Suppressor macrophage (primary cell): ENCODE measurements at regions not wholly inside any gene's neighbourhood (a gene's known extent, or its start where the extent isn't known, plus 50 kb on each side); places are given as distances from the start of the nearest gene placed in this dataset.
"Not testable (repeated sequence)": the region's sequence is repeated elsewhere in the genome, so short reads cannot be mapped to it uniquely, and the experiment has no call there.

Experiments
- DNase-seq, 4 experiments: peaks; one replicate each; pipeline ENCODE4 v3.0.0-alpha.2; 2020 to 2022

- no peak for DNase-seq
Observed at GRCh38 chr15:24733659-24734058, 58.1 kb downstream of the NPAP1 start.

GRCh38 chr15:24734396-24734795 is 58.8 kb downstream of the NPAP1 start:
- DNase-seq = no peak

GRCh38 chr15:24745290-24745689 is 69.7 kb downstream of the NPAP1 start:
- DNase-seq = no peak

- no peak for DNase-seq
Observed at GRCh38 chr15:24746094-24746493, 70.5 kb downstream of the NPAP1 start.

GRCh38 chr15:24747376-24747775 is 71.8 kb downstream of the NPAP1 start:
- no peak for DNase-seq

GRCh38 chr15:24748812-24749439 is 73.4 kb downstream of the NPAP1 start:
- no peak for DNase-seq

GRCh38 chr15:24752354-24752753 is 76.8 kb downstream of the NPAP1 start:
- no peak for DNase-seq

- no peak for DNase-seq
Observed at GRCh38 chr15:24756101-24756500, 80.5 kb downstream of the NPAP1 start.

GRCh38 chr15:24760066-24760465 is 84.5 kb downstream of the NPAP1 start:
- no peak for DNase-seq

- peak in 2 of 4 experiments; percentile 5 to 29 for DNase-seq
Observed at GRCh38 chr15:24761704-24762302, 86.2 kb downstream of the NPAP1 start.

GRCh38 chr15:24763891-24764290 is 88.3 kb downstream of the NPAP1 start:
- no peak for DNase-seq

GRCh38 chr15:24764375-24765171 is 89.0 kb downstream of the NPAP1 start:
- DNase-seq = no peak

- no peak for DNase-seq
Observed at GRCh38 chr15:24766511-24767133, 91.0 kb downstream of the NPAP1 start.

- DNase-seq = no peak
Observed at GRCh38 chr15:24772266-24772665, 96.7 kb downstream of the NPAP1 start.

GRCh38 chr15:24772686-24773373 is 97.3 kb downstream of the NPAP1 start:
- peak; percentile 53 to 80 (median 74) for DNase-seq

- DNase-seq = no peak
Observed at GRCh38 chr15:24777307-24777706, 101.7 kb downstream of the NPAP1 start.

GRCh38 chr15:24784506-24784905 is 108.9 kb downstream of the NPAP1 start:
- DNase-seq = no peak

GRCh38 chr15:24786347-24786746 is 110.8 kb downstream of the NPAP1 start:
- no peak for DNase-seq

GRCh38 chr15:24802624-24803023 is 127.0 kb downstream of the NPAP1 start:
- not testable (repeated sequence) for DNase-seq

- DNase-seq = no peak
Observed at GRCh38 chr15:24819680-24820079, 135.1 kb upstream of the SNRPN start.

- no peak for DNase-seq
Observed at GRCh38 chr15:24823473-24823872, 131.3 kb upstream of the SNRPN start.

- DNase-seq = no peak
Observed at GRCh38 chr15:24832282-24832681, 122.5 kb upstream of the SNRPN start.

- no peak for DNase-seq
Observed at GRCh38 chr15:24835301-24835700, 119.5 kb upstream of the SNRPN start.
